Stimulated activated CD4-positive, alpha-beta T cell treated with anti-CD3 and anti-CD28 coated beads, Interleukin-2, amount 100 ng/mL, for 4 hours (primary cell): ENCODE measurements at regions not wholly inside any gene's neighbourhood (a gene's known extent, or its start where the extent isn't known, plus 50 kb on each side); places are given as distances from the start of the nearest gene placed in this dataset.
"Not testable (repeated sequence)": the region's sequence is repeated elsewhere in the genome, so short reads cannot be mapped to it uniquely, and the experiment has no call there.

ENCODE experiments used
- DNase-seq: peaks from one replicate; pipeline ENCODE4 v3.0.0-alpha.2; 2020; ENCODE audit warnings: low read depth

DNA sequence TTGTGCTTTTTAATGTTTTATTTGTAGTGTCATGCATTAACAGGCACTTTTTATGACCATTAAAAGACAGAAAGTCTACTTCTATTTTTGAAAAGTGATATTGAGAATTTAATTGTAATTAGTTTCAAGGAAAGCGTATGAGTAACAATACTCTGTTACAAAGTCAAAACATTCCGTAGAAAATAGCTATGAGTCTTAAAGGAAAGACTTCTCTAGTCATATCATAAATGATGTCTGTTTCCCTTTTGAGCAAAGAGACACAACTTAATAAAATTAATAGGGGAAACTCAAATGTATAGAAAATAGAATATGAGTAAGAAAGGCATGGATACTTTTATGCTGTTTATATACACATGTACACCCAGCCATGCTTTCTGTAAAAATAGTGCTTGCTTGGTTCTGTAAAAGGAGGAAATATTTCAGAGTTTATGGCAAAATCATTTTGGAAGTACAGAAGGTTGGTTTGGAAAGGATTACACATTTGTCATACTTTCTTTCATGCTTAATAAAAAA is 107.8 kb upstream of the AHI1 start:
- DNase-seq, result no peak

DNA sequence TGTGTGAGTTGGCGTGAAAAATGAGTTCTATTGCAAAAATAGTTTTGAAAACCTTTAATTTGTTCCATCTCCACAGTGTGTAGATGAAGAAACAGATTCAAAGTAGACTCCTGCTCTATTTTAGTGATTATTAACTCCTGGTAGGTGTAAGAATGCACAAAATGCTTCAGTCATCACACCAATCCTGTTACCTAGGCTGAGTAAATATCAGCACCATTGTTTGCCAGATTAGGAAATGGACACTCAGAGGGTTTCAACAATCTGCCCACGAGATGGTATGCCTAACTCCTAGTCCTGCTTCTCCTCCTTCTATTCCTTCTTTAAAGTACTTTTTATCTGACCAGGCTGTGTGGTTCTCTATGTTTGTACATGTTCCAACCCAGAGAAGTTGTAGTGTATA is 108.9 kb upstream of the AHI1 start:
- DNase-seq, result no peak

DNA sequence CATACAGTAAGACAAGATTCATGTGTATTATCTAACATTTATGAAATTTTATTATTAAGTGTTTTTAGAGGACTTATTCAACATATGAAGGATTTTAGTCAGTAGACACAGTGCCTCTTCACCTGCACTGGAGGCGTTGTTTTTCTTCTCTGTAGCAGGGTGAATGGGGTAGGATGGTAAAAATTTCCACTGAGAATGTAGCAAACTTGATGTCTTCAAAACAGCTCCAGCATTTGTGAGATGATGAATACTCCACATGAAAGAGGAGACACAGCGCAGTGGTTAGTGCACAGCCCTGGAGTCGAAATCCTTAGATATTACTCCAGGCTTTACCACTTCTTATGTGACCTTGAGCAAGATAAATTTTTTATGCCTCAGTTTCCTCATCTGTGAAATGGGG is 110.5 kb upstream of the AHI1 start:
- no peak for DNase-seq

DNA sequence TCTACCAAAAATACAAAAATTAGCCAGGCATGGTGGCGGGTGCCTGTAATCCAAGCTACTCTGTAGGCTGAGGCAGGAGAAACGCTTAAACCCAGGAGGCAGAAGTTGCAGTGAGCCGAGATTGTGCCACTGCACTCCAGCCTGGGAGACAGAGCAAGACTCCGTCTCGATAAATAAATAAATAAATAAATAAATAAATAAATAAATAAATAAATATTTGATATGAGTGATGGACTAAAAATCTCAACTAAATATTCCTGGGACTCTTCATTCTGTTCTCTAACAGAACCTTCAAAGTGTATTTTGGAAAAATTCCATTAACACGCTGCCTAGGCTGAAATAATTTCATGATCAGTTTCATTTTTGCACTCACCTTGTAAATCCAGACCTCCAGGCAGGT is 112.7 kb upstream of the AHI1 start:
- not testable (repeated sequence) for DNase-seq

DNA sequence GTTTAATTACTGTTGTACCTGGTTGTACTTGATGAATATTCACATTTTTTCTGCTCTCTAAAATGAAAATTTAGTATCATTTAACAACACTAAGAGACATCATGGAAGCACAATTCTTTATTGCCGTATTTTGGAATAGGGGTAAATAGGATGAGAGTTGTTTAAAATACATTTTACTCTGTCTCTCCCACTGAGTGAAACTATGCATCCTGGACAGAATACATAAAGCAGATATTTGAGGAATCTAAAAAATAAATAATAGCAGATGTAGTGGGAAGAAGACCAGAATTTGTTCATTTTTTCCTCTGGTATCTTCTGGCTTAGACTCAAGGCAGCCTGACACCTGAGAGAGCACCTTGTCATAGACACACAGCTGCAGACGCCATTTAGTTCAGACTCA is 119.1 kb upstream of the AHI1 start:
- no peak for DNase-seq

DNA sequence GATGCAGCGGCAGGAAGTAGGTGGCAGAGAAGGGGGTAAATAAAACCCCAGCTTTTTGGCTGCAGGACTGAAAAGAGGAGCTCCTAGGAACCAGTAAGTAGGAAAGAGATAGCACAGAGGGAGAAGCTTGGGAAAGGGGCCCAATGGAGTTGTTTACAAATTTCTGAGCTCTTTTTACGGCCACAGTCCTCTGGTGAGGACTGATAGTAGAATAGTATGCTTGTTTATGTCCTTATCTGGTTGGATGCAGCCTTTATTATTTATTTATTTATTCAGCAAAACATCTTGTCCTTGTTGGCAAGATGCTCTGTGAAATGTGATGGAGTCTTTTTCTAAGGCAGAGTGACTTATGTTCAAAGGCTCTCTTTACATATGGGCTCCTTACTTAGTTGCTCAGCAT is 119.7 kb upstream of the AHI1 start:
- DNase-seq, result no peak

DNA sequence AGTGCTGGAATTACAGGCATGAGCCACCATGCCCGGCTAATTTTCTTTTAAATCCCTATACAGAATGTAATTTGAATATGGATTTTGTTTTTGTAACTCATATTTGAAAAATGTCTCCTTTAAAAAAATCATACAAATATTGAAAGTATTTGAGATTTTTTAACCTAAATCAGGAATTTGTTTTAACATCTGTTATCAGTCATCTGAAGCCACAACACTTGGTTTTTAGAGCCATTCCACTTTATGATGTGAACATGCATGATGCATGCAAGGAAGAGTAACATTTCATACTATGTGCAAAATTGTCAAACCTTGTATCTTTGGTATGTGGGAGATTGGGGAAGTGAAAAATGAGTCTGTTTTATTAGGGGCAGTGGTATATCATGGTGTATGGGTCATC is 124.5 kb upstream of the AHI1 start:
- DNase-seq, result no peak

DNA sequence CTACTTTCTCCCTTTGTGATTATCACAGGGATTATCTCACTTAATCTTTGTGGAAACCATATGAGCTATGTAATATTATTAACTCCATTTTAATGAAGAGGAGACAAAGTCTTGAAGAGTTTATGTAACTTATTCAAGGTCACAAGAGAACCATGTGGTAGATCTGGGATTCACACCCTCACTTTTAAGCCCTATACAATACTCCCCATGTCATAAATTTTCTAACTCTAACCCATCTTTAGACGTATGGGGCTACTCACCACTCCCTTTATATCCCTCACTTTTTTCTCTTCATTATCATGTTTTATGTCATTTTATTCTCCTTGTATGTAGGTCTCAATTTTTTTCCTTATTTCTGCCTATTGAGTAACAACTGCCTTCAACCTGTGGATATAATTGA is 126.4 kb upstream of the AHI1 start:
- DNase-seq, result no peak

DNA sequence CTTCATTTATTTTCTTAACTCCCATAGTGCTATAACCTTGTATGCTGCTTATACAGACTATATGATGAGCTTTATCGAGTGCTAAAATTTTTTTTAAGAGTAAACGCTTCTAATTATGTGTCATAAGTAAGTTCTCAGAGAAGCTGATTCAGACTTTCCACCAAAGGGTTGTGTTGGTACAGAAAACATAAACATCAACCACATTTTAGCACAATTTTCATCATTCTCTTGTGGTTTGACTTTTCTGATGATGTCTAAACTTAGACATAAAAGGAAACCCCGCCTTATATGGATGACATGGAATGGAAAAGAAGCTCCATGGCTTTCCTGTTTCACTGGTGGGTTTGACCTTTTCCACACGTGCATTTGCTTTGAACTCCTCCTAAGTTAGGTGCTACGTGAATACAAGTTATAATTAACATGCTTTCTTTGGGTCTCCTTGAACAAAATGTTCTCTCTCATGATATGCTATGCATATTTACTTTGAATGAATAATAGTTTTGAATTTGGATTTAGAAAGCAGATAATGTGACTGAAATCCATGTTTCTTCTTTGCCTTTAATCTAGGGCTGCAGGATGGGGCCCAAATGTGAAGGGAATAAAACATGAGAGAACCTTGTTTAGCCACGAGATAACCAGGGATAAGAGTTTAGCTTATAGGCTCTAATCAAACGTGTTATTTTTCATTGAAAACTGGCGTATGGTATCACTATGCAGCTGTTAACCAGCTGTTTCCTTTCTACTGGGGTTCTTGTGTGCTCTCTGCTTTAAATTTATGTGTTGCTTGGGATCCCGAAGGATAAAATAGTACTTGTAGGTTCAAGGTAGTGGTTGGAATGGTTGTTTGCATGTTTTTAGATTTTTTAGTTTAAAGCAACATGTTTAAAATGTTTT is 127.1 kb upstream of the AHI1 start:
- DNase-seq, result peak; percentile 16

DNA sequence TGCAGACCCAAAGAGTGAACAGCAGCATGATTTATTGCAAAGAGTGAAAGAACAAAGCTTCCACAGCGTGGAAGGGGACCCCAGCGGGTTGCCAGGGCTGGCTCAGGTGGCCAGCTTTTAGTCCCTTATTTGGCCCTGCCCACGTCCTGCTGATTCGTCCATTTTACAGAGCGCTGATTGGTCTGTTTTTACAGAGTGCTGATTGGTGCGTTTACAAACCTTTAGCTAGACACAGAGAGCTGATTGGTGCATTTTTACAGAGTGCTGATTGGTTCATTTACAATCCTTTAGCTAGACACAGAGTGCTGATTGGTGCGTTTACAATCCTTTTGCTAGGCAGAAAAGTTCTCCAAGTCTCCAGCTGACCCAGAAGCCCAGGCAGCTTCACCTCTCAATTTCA is 128.5 kb upstream of the AHI1 start:
- not testable (repeated sequence) for DNase-seq

DNA sequence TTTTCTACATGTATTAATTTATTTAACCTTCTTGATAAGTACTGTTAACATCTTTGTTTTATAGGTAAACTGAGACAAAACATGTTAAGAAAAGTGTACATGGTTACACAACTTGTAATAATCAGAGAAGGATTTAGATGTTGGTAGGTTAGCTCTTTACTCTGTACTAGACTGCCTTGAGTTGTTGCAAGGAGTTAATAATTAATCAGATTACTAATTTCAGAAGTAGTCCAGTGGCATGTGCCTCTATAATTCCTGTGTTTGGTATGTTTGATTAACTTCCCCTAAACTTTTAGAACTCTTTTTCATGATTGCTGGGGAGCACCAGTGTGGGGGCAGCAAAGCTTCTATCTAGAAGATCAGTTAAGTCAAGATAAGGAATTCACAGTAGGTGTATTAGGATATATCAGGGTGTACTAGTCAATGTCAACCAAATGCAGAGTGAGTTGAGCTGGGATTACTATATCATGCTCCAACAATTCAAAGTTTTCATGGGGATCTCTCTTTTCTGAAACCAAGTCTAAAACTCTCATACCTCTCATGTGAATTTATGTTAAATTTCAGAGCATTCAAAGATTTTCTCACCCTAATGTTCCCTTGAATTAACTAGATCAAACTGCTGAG is 129.7 kb upstream of the AHI1 start:
- no peak for DNase-seq

DNA sequence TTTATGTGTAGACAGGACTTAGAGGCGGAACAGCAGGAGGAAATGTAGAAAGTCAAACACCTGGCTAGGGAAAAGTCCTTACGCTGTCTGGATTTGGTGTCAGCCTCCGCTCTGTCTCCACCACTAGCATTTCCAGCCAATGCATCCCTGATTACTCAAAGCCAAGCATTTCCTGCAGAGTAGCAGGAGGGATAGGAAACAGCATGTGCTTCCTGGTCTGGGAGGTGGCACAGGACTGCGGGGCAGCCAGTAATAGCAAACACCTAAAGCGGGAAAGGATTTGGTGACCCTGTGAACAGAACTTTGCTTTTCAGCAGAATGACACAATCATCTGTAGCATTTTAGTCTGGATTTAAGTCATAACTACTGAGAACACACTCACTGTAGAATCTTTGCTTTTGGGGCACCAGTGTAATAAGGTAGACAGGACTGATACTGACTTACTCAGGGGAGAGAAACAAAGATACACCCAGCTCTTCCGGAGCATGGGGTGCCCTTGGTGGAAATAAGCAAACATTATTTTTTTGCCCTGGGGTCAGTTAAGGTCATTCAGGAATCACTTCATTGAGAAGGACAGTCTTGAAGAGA is 133.3 kb upstream of the AHI1 start:
- no peak for DNase-seq

DNA sequence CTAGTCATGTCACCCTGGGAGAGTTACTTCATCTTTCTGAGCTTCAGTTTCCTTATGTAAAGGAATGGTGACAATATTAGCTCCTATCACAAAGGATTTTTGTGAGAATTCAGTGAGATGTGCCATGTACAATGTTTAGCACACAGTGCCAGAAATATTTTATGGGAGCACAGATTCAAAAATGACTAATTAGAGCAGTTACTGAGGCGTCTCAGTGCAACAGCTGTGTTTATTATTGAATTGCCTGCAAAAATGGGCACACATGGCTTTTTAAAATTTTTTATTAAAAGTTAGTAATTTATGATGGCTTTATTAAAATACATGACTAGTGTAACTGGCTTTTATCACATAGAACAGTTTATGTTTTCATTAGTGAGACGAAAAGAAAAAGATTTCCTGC is 134.3 kb upstream of the AHI1 start:
- no peak for DNase-seq

DNA sequence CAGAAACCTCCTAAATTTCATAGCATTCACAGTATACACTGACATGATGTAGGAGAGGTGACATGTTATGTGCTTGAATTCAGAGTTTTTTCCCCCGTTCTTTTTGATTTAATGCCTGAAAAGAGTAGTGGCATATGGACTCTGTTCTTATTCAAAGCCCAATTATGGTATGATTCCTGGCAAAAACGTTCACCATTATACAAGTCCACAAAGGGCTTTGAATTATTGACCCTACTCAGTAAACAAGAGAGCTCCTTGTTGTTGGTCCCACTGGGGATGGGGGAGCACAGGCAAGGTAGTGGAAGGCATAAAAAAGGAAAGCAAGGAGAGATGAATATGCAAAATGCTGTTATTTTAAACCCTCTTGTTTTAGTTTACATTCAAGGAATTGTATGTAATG is 136.0 kb upstream of the AHI1 start:
- no peak for DNase-seq

DNA sequence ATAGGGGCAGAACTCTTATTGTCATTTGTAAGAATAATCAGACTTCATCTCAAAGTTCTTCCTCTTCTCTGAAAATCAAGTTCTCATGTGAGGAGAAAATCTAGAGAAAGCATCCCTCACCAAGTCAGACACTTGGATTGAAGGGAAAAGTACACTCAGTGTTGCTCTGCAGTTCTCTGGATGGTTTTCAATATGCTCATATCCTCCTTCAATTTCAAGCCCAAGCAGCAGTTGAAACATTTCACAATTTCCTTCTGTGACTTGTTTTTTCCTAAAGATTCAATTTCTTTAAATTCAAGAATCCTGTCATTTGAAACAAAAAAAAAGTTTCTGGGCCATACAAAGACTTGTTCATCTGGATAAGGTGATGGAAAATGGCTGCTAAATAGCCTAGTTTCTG is 140.2 kb upstream of the AHI1 start:
- DNase-seq, result no peak

DNA sequence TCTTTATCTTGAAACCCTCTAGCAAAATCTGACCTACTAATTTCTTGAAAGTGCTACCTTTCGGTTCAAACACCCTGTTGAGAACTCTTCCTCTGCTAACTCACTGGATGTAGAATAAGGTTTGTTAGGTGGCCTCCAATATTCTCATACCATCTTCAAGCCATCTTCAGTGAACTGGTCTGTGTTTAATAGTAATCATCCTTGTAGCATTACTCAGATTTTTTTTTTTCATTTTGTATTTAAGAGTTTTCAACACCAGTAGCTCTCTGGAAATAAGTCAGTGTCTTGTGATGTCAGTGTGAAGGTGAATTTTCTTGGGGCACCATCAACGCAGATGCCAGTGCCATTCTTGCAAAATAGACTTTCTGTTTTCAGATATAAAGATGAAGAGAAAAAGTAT is 140.6 kb upstream of the AHI1 start:
- DNase-seq, result no peak

DNA sequence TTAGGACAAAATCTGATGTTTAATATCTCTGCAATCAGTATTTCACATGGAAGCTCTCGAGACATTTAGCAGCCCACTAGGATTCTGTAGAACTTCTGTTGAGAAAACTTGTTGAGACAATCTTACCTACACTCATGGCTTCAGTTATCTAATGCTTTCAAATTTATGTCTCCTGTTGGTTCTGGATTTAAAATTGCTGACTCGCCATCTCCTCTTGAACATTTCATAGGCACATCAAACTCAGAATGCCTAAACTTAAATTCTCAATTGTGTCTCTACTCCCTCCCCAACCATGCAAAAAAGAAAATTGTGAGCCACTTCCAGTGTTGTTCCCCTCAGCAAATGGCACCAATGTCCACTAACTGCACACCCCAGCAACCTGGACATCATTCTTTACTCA is 142.5 kb upstream of the AHI1 start:
- no peak for DNase-seq

DNA sequence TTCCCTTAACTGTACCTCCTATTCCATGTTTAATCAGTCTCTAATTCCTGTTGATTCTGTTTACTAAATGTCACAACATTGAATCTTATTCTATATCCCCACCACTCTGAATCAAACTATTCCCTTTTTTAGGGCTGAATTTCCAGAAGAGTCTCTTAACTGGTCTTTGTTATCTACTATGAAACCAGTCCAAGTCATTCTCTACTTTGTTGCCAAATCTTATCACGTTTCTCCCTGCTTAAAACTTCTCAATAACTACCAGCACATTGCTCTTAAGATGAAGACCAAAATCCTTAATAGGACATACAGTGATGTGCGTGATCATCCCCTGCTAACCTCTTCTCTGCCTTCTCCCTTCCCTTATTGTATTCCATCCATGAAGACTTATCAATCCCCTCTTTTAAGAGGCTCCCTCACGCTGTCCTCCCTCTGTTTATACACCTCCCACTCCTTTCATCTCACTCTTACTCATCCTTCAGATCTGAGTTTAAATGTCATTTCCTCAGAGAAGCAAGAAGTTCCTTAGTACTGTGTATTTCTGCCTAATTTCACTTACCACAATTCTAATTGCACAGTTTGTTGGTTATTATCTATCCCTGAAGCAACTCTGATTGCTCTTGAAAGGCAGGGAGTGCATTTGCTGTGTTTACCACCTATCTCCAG is 143.0 kb upstream of the AHI1 start:
- no peak for DNase-seq

DNA sequence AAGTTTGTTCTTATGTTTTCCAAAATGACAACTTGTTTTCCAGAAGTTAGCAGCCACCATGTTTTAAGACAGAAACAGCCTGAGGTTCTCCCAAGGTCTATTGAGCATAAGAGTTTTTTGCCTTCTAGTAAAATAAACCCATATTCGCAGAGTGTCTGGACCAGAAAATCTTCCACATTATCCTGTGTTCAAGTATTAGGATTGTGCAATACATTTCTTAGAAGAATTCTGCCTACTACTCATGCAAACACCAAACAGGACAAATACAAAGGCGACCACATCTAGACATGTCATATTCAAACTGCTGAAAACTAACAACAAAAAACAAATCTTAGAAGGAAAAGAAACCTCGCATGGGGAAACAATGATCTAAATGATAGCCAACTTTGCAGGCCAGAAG is 145.4 kb upstream of the AHI1 start:
- DNase-seq, result no peak

DNA sequence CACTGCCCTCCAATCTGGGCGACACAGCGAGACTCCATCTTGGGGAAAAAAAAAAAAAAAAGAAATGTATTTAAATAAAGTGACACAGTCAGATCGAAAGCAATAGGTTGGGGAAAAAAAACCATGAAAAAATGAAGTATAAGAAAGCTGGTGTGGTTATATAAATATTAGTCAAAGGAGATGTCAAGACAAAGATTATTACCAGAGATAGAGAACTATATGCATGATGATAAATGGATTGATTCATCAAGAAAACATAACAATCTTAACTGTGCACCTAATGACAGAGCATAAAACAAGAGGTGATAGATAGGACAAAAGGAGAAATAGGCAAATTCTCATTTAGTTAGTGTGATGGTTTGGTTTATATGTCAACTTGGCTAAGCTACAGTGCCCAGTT is 146.9 kb upstream of the AHI1 start:
- DNase-seq, result no peak

DNA sequence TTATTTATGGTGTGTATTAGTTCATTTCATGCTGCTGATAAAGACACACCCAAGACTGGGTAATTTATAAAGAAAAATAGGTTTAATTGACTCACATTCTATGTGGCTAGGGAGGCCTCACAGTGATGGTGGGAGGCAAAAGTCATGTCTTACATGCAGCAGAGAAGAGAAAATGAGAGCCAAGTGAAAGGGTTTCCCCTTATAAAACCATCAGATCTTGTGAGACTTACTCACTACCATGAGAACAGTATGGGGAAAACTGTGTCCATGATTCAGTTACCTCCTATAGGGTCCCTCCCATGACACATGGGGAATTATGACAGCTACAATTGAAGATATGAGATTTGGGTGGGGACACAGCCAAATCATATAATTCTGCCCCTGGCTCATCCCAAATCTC is 150.0 kb upstream of the AHI1 start:
- no peak for DNase-seq

DNA sequence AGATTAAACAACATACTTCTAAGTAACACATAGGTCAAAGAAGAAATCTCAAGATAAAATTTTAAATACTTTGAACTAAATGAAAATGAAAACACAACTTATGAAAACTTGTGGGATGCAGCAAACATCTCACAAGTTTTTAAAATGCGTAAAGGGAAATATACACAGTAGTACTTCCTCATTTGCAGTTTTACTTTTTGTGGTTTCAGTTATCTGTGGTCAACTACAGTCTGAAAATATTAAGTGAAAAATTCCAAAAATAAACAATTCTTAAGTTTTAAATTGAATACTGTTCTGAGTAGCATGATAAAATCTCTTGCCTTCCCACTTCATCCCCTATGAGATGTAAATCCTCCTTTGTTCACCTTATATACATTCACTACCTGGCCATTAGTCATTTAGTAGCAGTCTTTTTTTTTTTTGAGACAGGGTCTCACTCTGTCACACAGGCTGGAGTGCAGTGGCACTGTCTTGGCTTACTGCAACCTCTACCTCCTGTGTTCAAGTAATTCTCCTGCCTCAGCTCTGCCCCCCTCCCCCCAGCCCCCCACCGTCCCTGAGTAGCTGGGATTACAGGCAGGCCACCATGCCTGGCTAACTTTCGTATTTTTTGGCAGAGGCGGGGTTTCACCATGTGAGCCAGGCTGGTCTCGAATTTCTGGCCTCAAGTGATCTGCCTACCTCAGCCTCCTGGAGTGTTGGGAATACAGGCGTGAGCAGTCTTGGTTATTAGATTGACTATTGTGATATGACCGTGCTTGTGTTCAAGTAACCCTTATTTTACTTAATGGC is 154.6 kb upstream of the AHI1 start:
- DNase-seq, result no peak
